GM23338 (cell line): ENCODE measurements at regions not wholly inside any gene's neighbourhood (a gene's known extent, or its start where the extent isn't known, plus 50 kb on each side); places are given as distances from the start of the nearest gene placed in this dataset.

Experiments
- CREB1 ChIP-seq: fragments of 250-450 bp; sonication (Bioruptor Pico); IDR thresholded peaks from 2 replicates; pipeline ENCODE4 v1.5.0; 2020; ENCODE audit warnings: low read depth, mild to moderate bottlenecking, moderate library complexity
- TF ChIP-seq, protein P1 (sequence below), 2 experiments: fragments of 200-600 bp in 1 of 2; sonication (generic) in 1 of 2; conservative IDR thresholded peaks; 2 replicates each; pipeline versions ENCODE4 v1.5.1 to v1.6.1; 2016 to 2017; ENCODE audit warnings: antibody characterized with exemption in 2 of 2, low read depth in 2 of 2, mild to moderate bottlenecking in 2 of 2, moderate library complexity in 1 of 2
- TF ChIP-seq, protein P2 (sequence below): fragments of 250-450 bp; sonication (Bioruptor Pico); IDR thresholded peaks from 2 replicates; pipeline ENCODE4 v1.5.0; 2020; ENCODE audit warnings: mild to moderate bottlenecking, moderate library complexity

DNA sequence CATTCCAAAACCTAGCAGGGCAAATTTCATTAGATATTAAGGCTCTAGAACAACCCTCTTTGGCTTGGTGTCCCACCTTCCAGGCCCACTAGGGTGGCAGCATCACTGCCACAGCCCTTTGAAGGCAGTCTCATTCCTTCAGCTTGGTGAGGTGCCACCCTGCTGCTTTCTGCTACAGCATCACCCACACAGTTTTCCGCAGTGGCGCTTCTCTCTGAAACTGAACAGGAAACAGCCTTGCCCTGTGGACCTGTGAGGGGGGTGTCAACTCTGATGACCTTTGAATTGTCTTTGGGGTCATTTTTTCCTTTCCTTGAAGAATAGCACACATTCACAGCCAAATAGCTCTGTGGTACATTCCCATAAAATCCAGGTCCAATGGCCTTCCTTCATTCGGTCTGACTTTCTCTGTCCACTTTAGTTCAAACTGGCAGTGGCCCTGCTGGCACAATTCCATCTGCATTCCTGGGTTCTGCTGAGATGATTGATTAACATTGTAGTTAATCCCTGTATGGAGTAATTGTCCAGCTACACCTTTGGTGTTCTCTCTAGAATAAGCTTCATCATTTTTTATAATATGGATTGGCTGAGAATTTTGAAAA lies 251.9 kb upstream of the FAT3 start:
- TF ChIP-seq, protein P1, sequence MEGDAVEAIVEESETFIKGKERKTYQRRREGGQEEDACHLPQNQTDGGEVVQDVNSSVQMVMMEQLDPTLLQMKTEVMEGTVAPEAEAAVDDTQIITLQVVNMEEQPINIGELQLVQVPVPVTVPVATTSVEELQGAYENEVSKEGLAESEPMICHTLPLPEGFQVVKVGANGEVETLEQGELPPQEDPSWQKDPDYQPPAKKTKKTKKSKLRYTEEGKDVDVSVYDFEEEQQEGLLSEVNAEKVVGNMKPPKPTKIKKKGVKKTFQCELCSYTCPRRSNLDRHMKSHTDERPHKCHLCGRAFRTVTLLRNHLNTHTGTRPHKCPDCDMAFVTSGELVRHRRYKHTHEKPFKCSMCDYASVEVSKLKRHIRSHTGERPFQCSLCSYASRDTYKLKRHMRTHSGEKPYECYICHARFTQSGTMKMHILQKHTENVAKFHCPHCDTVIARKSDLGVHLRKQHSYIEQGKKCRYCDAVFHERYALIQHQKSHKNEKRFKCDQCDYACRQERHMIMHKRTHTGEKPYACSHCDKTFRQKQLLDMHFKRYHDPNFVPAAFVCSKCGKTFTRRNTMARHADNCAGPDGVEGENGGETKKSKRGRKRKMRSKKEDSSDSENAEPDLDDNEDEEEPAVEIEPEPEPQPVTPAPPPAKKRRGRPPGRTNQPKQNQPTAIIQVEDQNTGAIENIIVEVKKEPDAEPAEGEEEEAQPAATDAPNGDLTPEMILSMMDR (conservative IDR thresholded peaks at IDR 0.05; ENCODE audit: low read depth in 2 of 2) = no peak
- TF ChIP-seq, protein P2, sequence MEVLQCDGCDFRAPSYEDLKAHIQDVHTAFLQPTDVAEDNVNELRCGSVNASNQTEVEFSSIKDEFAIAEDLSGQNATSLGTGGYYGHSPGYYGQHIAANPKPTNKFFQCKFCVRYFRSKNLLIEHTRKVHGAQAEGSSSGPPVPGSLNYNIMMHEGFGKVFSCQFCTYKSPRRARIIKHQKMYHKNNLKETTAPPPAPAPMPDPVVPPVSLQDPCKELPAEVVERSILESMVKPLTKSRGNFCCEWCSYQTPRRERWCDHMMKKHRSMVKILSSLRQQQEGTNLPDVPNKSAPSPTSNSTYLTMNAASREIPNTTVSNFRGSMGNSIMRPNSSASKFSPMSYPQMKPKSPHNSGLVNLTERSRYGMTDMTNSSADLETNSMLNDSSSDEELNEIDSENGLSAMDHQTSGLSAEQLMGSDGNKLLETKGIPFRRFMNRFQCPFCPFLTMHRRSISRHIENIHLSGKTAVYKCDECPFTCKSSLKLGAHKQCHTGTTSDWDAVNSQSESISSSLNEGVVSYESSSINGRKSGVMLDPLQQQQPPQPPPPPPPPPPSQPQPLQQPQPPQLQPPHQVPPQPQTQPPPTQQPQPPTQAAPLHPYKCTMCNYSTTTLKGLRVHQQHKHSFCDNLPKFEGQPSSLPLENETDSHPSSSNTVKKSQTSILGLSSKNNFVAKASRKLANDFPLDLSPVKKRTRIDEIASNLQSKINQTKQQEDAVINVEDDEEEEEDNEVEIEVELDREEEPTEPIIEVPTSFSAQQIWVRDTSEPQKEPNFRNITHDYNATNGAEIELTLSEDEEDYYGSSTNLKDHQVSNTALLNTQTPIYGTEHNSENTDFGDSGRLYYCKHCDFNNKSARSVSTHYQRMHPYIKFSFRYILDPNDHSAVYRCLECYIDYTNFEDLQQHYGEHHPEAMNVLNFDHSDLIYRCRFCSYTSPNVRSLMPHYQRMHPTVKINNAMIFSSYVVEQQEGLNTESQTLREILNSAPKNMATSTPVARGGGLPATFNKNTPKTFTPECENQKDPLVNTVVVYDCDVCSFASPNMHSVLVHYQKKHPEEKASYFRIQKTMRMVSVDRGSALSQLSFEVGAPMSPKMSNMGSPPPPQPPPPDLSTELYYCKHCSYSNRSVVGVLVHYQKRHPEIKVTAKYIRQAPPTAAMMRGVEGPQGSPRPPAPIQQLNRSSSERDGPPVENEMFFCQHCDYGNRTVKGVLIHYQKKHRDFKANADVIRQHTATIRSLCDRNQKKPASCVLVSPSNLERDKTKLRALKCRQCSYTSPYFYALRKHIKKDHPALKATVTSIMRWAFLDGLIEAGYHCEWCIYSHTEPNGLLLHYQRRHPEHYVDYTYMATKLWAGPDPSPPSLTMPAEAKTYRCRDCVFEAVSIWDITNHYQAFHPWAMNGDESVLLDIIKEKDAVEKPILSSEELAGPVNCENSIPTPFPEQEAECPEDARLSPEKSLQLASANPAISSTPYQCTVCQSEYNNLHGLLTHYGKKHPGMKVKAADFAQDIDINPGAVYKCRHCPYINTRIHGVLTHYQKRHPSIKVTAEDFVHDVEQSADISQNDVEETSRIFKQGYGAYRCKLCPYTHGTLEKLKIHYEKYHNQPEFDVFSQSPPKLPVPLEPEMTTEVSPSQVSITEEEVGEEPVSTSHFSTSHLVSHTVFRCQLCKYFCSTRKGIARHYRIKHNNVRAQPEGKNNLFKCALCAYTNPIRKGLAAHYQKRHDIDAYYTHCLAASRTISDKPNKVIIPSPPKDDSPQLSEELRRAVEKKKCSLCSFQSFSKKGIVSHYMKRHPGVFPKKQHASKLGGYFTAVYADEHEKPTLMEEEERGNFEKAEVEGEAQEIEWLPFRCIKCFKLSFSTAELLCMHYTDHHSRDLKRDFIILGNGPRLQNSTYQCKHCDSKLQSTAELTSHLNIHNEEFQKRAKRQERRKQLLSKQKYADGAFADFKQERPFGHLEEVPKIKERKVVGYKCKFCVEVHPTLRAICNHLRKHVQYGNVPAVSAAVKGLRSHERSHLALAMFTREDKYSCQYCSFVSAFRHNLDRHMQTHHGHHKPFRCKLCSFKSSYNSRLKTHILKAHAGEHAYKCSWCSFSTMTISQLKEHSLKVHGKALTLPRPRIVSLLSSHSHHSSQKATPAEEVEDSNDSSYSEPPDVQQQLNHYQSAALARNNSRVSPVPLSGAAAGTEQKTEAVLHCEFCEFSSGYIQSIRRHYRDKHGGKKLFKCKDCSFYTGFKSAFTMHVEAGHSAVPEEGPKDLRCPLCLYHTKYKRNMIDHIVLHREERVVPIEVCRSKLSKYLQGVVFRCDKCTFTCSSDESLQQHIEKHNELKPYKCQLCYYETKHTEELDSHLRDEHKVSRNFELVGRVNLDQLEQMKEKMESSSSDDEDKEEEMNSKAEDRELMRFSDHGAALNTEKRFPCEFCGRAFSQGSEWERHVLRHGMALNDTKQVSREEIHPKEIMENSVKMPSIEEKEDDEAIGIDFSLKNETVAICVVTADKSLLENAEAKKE (CRISPR knock-in tag) = no peak
- TF ChIP-seq CREB1 (CRISPR knock-in tag) = no peak
